Psoas muscle (tissue), 7 donors: ENCODE measurements at regions not wholly inside any gene's neighbourhood (a gene's known extent, or its start where the extent isn't known, plus 50 kb on each side); places are given as distances from the start of the nearest gene placed in this dataset.
"Not testable (repeated sequence)": the region's sequence is repeated elsewhere in the genome, so short reads cannot be mapped to it uniquely, and the experiment has no call there.

Experiments used
- ATAC-seq, 4 donors: fragments of 200-7000 bp; cut with Tn5 transposase; one replicate each; pipeline ENCODE4 v1.9.1; 2020; ENCODE audit warnings: moderate library complexity in 3 of 4, mild to moderate bottlenecking in 2 of 4
- DNase-seq, 2 donors: peaks; one replicate each; pipeline ENCODE4 v3.0.0-alpha.2; 2020
- H3K27ac ChIP-seq: fragments of 200-600 bp; one replicate; pipeline ENCODE4 v1.8.0; 2022
- H3K27me3 ChIP-seq, 3 donors: fragments of 200-600 bp in 1 of 3; one replicate each; pipeline versions ENCODE4 v1.6.1 to v1.8.0; 2013 to 2022; ENCODE audit warnings: low read length in 2 of 3, mild to moderate bottlenecking in 2 of 3, moderate library complexity in 1 of 3; ENCODE audit not compliant: insufficient read depth in 3 of 3
- H3K36me3 ChIP-seq, 2 donors: fragments of 200-600 bp in 1 of 2; one replicate each; pipeline versions ENCODE4 v1.6.1 to v1.8.0; 2013 to 2022; ENCODE audit warnings: low read depth in 1 of 2, mild to moderate bottlenecking in 1 of 2, moderate library complexity in 1 of 2; ENCODE audit not compliant: insufficient read depth in 1 of 2
- H3K4me1 ChIP-seq: fragments of 200-600 bp; one replicate; pipeline ENCODE4 v1.8.0; 2022
- H3K4me3 ChIP-seq: fragments of 200-600 bp; one replicate; pipeline ENCODE4 v1.8.0; 2022; ENCODE audit warnings: mild to moderate bottlenecking
- H3K9me3 ChIP-seq: fragments of 200-600 bp; one replicate; pipeline ENCODE4 v1.8.0; 2022
- CTCF ChIP-seq: fragments of 200-600 bp; IDR thresholded peaks from one replicate; pipeline ENCODE4 v1.8.0; 2022; ENCODE audit warnings: antibody characterized with exemption
- WGBS, 3 donors: extraction: QIAGEN DNeasy Blood & Tissue Kit; methylation state at CpG; one replicate each; pipeline versions ENCODE4 v1.1.6 to v1.1.7; 2013; 5-methylcytosine and 5-hydroxymethylcytosine counted together
- intact Hi-C, 2 donors: fragments of 100-400 bp; cut with DNase I; formaldehyde crosslinking; loops; one replicate each; pipeline versions ENCODE4 v1.11.0 to v1.14.2; 2022
- donor health status: healthy with polysubstance abuse.
- donor health status: DM: no; HTN: no; CAD: no; lungs with moderate emphysema.
- donor health status: Bipolar disorder and iron deficiency.
- donor health status: healthy.
- donor health status: DM: yes; HTN: yes; CAD: no.
- donor health status: DM: no; HTN: no; CAD: no.
- donor health status: DM: yes; HTN: yes; CAD: no.

GRCh38 chr16:65570261-65570660, 448.4 kb upstream of the CDH11 start:
- ATAC-seq (no peak), DNase-seq (no peak)
- WGBS, 3 donors, result 84 to 91% (median 87%) methylated on average over 1 of the region's 1 CpG
- Histone ChIP-seq H3K9me3 (peaks cover 10% of the 10 kb centered on the region), H3K36me3 (no peaks in the 10 kb centered on the region), H3K27me3 (peaks cover 0 to 3% (median 0%) of the 10 kb centered on the region in 3 donors), H3K4me3 (no peak overlapping the region), H3K4me1 (no peaks in the 10 kb centered on the region), H3K27ac (no peak overlapping the region)
- no peak for TF ChIP-seq CTCF
- intact Hi-C loops, result no loop called here

- no peak overlapping the region for H3K4me3 ChIP-seq
- DNase-seq (no peak), ATAC-seq (no peak)
- no peaks in the 10 kb centered on the region for H3K4me1 ChIP-seq
- no peaks in the 10 kb centered on the region for H3K36me3 ChIP-seq
- no peak overlapping the region for H3K27ac ChIP-seq
- no peak for TF ChIP-seq CTCF
- 86 to 91% (median 87%) methylated on average over 3 of the region's 3 CpGs for WGBS, 3 donors
- intact Hi-C loops, result no loop called here
- H3K27me3 ChIP-seq, result no peaks in the 10 kb centered on the region
- peaks cover 7% of the 10 kb centered on the region for H3K9me3 ChIP-seq
Measured at GRCh38 chr16:65559846-65560245, 438.0 kb upstream of the CDH11 start.

GRCh38 chr16:65549689-65550088, 427.8 kb upstream of the CDH11 start:
- H3K36me3 ChIP-seq, H3K27me3 ChIP-seq, DNase-seq, H3K4me3 ChIP-seq, intact Hi-C loops, H3K9me3 ChIP-seq, H3K27ac ChIP-seq, H3K4me1 ChIP-seq, ATAC-seq: not testable (repeated sequence)
- WGBS, 3 donors, result 8 to 24% (median 19%) methylated on average over 1 of the region's 1 CpG

- WGBS, 3 donors, result 64 to 79% (median 68%) methylated on average over 2 of the region's 2 CpGs
- ATAC-seq (no peak), DNase-seq (no peak)
- Histone ChIP-seq H3K36me3 (no peaks in the 10 kb centered on the region), H3K4me3 (no peak overlapping the region), H3K9me3 (no peaks in the 10 kb centered on the region), H3K27me3 (peaks cover 0 to 2% (median 0%) of the 10 kb centered on the region in 3 donors), H3K4me1 (no peaks in the 10 kb centered on the region), H3K27ac (no peak overlapping the region)
- intact Hi-C loops, result no loop called here
- no peak for TF ChIP-seq CTCF
Measured at GRCh38 chr16:65548470-65548869, 426.6 kb upstream of the CDH11 start.

GRCh38 chr16:65547772-65548446, 426.0 kb upstream of the CDH11 start:
- H3K27me3 ChIP-seq, result peaks cover 0 to 2% (median 0%) of the 10 kb centered on the region in 3 donors
- TF ChIP-seq CTCF, result no peak
- 37 to 43% (median 38%) methylated on average over 7 of the region's 7 CpGs for WGBS, 3 donors
- no peaks in the 10 kb centered on the region for H3K4me1 ChIP-seq
- no peak overlapping the region for H3K27ac ChIP-seq
- H3K4me3 ChIP-seq, result no peak overlapping the region
- DNase-seq (no peak), ATAC-seq (no peak)
- no peaks in the 10 kb centered on the region for H3K9me3 ChIP-seq
- no peaks in the 10 kb centered on the region for H3K36me3 ChIP-seq
- intact Hi-C loops, result no loop called here
